ENCODE measurements at regions not wholly inside any gene's neighbourhood (a gene's known extent, or its start where the extent isn't known, plus 50 kb on each side); places are given as distances from the start of the nearest gene placed in this dataset.
"Not testable (repeated sequence)": the region's sequence is repeated elsewhere in the genome, so short reads cannot be mapped to it uniquely, and the experiment has no call there.

DNA sequence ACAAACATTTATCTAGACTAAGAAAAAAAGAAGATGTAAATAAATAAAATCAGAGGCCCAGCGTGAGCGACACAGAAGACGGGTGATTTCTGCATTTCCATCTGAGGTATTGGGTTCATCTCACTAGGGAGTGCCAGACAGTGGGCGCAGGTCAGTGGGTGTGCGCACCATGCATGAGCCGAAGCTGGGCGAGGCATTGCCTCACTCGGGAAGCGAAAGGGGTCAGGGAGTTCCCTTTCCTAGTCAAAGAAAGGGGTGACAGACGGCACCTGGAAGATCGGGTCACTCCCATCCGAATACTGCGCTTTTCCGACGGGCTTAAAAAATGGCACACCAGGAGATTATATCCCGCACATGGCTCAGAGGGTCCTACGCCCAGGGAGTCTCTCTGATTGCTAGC is 79.5 kb upstream of the ABCD2 start:
- H3K9me3 ChIP-seq (replicated peaks; ENCODE audit: control insufficient read depth, insufficient read depth, low read length); dilution Hi-C loops (cut with MboI; ENCODE audit: extremely low pct_ligation_motif_present, low sequenced_read_pairs); H3K79me2 ChIP-seq (ENCODE audit: control insufficient read depth, insufficient read depth, low read length); H3K36me3 ChIP-seq (ENCODE audit: control insufficient read depth in 2 of 2, extremely low read depth in 1 of 2, insufficient read depth in 2 of 2, low read length in 2 of 2); intact Hi-C loops (cut with micrococcal nuclease); H3K4me1 ChIP-seq (ENCODE audit: control insufficient read depth, extremely low read depth, insufficient read depth, low read length); CTCF ChIA-PET; DNase-seq (ENCODE audit: low read depth, low spot score); H2AFZ ChIP-seq (ENCODE audit: low read depth, low read length); POLR2A ChIA-PET; H3K27ac ChIP-seq (ENCODE audit: insufficient read depth, low read depth, low read length); H3K4me3 ChIP-seq (replicated peaks in 1 of 3; ENCODE audit: insufficient read depth in 1 of 3, low read depth in 1 of 3, low read length in 3 of 3); H3K9ac ChIP-seq (replicated peaks; ENCODE audit: extremely low read depth, insufficient read depth, low read length); H4K20me1 ChIP-seq (replicated peaks; ENCODE audit: control insufficient read depth, extremely low read depth, insufficient read depth, low read length); FAIRE-seq; BruUV-seq (replicated peaks); H3K9me1 ChIP-seq (replicated peaks; ENCODE audit: control insufficient read depth, extremely low read depth, insufficient read depth, low read length); H3K27me3 ChIP-seq (ENCODE audit: control insufficient read depth in 2 of 2, insufficient read depth in 2 of 2, low read length in 2 of 2); H3K4me2 ChIP-seq (ENCODE audit: insufficient read depth, low read length): not testable (repeated sequence)

DNA sequence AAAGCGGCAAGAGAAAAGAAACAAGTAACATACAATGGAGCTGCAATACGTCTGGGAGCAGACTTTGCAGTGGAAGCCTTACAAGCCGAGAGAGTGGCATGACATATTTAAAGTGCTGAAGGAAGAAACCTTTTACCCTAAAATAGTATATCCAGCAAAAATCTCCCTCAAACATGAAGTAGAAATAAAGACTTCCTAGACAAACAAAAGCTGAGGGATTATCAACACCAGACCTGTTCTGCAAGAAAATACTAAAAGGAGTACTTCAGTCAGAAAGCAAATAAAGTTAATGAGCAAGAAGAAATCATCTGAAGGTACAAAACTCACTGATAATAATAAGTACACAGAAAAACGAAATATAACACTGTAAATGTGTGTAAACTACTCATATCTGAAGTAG is 77.5 kb upstream of the ABCD2 start:
- Histone ChIP-seq H3K9me3 (replicated peaks; ENCODE audit: control insufficient read depth, insufficient read depth, low read length) (no peaks in the 10 kb centered on the region), H3K9me1 (replicated peaks; ENCODE audit: control insufficient read depth, extremely low read depth, insufficient read depth, low read length) (no peaks in the 10 kb centered on the region), H4K20me1 (replicated peaks; ENCODE audit: control insufficient read depth, extremely low read depth, insufficient read depth, low read length) (no peaks in the 10 kb centered on the region), H3K9ac (replicated peaks; ENCODE audit: extremely low read depth, insufficient read depth, low read length) (no peak overlapping the region), H2AFZ (ENCODE audit: low read depth, low read length) (no peak overlapping the region), H3K4me2 (ENCODE audit: insufficient read depth, low read length) (no peak overlapping the region), H3K4me1 (ENCODE audit: control insufficient read depth, extremely low read depth, insufficient read depth, low read length) (no peaks in the 10 kb centered on the region), H3K36me3 (ENCODE audit: control insufficient read depth in 2 of 2, extremely low read depth in 1 of 2, insufficient read depth in 2 of 2, low read length in 2 of 2) (no peaks in the 10 kb centered on the region), H3K27ac (ENCODE audit: insufficient read depth, low read depth, low read length) (no peak overlapping the region), H3K4me3 (replicated peaks in 1 of 3; ENCODE audit: insufficient read depth in 1 of 3, low read depth in 1 of 3, low read length in 3 of 3) (no peak overlapping the region), H3K79me2 (ENCODE audit: control insufficient read depth, insufficient read depth, low read length) (no peaks in the 10 kb centered on the region), H3K27me3 (ENCODE audit: control insufficient read depth in 2 of 2, insufficient read depth in 2 of 2, low read length in 2 of 2) (no peaks in the 10 kb centered on the region)
- dilution Hi-C loops (cut with MboI; ENCODE audit: extremely low pct_ligation_motif_present, low sequenced_read_pairs) (no loop called here), intact Hi-C loops (cut with micrococcal nuclease) (no loop called here)
- DNase-seq (ENCODE audit: low read depth, low spot score) = no peak
- TF ChIP-seq POLR2AphosphoS5 (IDR thresholded peaks at IDR 0.05; ENCODE audit: insufficient read depth, low read depth, low read length) = no peak
- no peak for TF ChIP-seq GATA2 (IDR thresholded peaks at IDR 0.05; ENCODE audit: insufficient read depth, insufficient read length, low read depth, low read length)
- no peak for TF ChIP-seq FOS (IDR thresholded peaks at IDR 0.05; ENCODE audit: borderline replicate concordance, insufficient read depth, low read length)
- TF ChIP-seq, protein P1, sequence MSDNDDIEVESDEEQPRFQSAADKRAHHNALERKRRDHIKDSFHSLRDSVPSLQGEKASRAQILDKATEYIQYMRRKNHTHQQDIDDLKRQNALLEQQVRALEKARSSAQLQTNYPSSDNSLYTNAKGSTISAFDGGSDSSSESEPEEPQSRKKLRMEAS (IDR thresholded peaks at IDR 0.05; ENCODE audit: insufficient read depth, insufficient read length) = no peak
- TF ChIP-seq JUN (IDR thresholded peaks at IDR 0.05; ENCODE audit: borderline replicate concordance, insufficient read depth, insufficient read length, low read depth) = no peak
- TF ChIP-seq POLR2A (IDR thresholded peaks at IDR 0.05; ENCODE audit: low read depth, low read length) = no peak
- POLR2A ChIA-PET = no interaction called here
- no TSS peak for BruUV-seq (replicated peaks)
- CTCF ChIA-PET = interaction anchor here (1.7 kb wide), 1 partner anchor 8 kb away, joined by 4 read pairs; no protein-coding TSS in a partner anchor
- FAIRE-seq = no peak

Data from endothelial cell of umbilical vein (primary cell).